ENCODE measurements at regions not wholly inside any gene's neighbourhood (a gene's known extent, or its start where the extent isn't known, plus 50 kb on each side); places are given as distances from the start of the nearest gene placed in this dataset.

DNA sequence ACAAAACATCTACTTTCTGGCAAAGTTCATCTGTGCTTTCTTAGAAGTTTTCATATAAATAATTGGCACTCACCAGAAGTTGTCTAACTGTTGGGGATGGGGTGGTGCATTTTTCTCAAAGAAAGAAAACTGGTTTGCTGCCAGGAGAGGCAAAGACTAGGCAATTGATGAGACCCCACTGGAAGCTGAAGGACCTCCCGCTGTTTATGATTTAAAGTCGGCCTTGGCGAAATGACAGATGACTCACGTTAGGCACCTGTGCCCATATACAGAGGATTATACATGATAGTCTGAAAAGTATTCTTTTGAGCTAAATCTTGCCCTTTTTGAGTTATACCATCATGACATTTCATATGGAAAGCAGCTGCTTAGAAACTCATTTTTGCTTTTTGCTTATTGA is 193.0 kb upstream of the ZFHX3 start:
- H3K4me2 ChIP-seq (ENCODE audit: low read length, poor library complexity, severe bottlenecking): no peak overlapping the region
- no peak overlapping the region for H4K8ac ChIP-seq (ENCODE audit: low read length)
- no peak overlapping the region for H3K27ac ChIP-seq (ENCODE audit: low read length, poor library complexity, severe bottlenecking)
- H3K4me1 ChIP-seq (ENCODE audit: control insufficient read depth, insufficient read depth, low read depth, low read length): no peaks in the 10 kb centered on the region
- no peak overlapping the region for H2AK5ac ChIP-seq (ENCODE audit: low read length, severe bottlenecking)
- no peaks in the 10 kb centered on the region for H3K36me3 ChIP-seq (ENCODE audit: control insufficient read depth in 1 of 2, insufficient read depth in 2 of 2, low read depth in 1 of 2, low read length in 2 of 2)
- H2BK5ac ChIP-seq (ENCODE audit: low read depth, low read length, poor library complexity, severe bottlenecking): no peak overlapping the region
- H3K79me1 ChIP-seq (replicated peaks; ENCODE audit: low read length, poor library complexity, severe bottlenecking): no peaks in the 10 kb centered on the region
- H3K4ac ChIP-seq (ENCODE audit: low read depth in 1 of 2, low read length in 2 of 2): no peak overlapping the region
- no peak overlapping the region for H2AFZ ChIP-seq (ENCODE audit: low read depth, low read length)
- H3K9ac ChIP-seq (ENCODE audit: low read length): no peak overlapping the region
- no peak overlapping the region for H2BK12ac ChIP-seq (ENCODE audit: low read length in 2 of 2)
- H3K4me3 ChIP-seq (ENCODE audit: insufficient read depth in 1 of 2, low read depth in 1 of 2, low read length in 2 of 2): no peak overlapping the region
- H3K27me3 ChIP-seq (ENCODE audit: control insufficient read depth in 1 of 2, insufficient read depth in 1 of 2, low read length in 2 of 2): peaks cover 0 to 28% of the 10 kb centered on the region in 2 experiments
- H3K23ac ChIP-seq (ENCODE audit: low read length in 2 of 2): no peak overlapping the region
- no peak overlapping the region for H3K14ac ChIP-seq (ENCODE audit: low read length in 2 of 2)
- H4K91ac ChIP-seq (ENCODE audit: low read length): no peak overlapping the region
- H3K9me3 ChIP-seq (ENCODE audit: control insufficient read depth, low read length): no peaks in the 10 kb centered on the region
- H2BK120ac ChIP-seq (ENCODE audit: low read depth, low read length): no peak overlapping the region
- WGBS: 94% methylated on average over 2 of the region's 4 CpGs
- H2BK15ac ChIP-seq (ENCODE audit: low read depth, poor library complexity, severe bottlenecking): no peak overlapping the region
- no peak overlapping the region for H3K18ac ChIP-seq (ENCODE audit: low read depth in 1 of 2, low read length in 2 of 2)
- no peak for DNase-seq

DNA sequence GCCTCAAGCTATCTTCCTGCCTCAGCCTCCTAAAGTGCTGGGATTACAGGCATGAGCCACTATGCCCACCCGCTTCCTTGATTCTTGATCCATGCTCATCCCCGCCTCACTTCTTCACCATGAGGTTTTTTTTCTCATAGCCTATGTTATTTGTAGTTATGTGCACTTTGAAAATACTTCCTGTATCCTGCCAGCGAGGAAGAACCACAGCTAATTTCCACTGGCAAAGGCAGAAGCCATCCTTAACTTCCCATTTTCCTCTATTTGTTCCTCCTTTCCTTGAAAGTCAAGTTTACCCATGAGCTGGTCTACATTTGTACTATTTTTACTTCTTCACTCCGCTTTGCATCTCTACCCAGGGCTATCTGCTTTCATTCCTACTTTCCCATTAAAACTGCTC is 189.7 kb upstream of the ZFHX3 start:
- Histone ChIP-seq H3K18ac (ENCODE audit: low read depth in 1 of 2, low read length in 2 of 2) (no peak overlapping the region), H3K4me2 (ENCODE audit: low read length, poor library complexity, severe bottlenecking) (no peak overlapping the region), H3K27ac (ENCODE audit: low read length, poor library complexity, severe bottlenecking) (no peak overlapping the region), H3K27me3 (ENCODE audit: control insufficient read depth in 1 of 2, insufficient read depth in 1 of 2, low read length in 2 of 2) (peaks cover 0 to 26% of the 10 kb centered on the region in 2 experiments), H2BK12ac (ENCODE audit: low read length in 2 of 2) (no peak overlapping the region), H2AK5ac (ENCODE audit: low read length, severe bottlenecking) (no peak overlapping the region), H3K4me1 (ENCODE audit: control insufficient read depth, insufficient read depth, low read depth, low read length) (no peaks in the 10 kb centered on the region), H2BK120ac (ENCODE audit: low read depth, low read length) (no peak overlapping the region), H3K9ac (ENCODE audit: low read length) (no peak overlapping the region), H3K14ac (ENCODE audit: low read length in 2 of 2) (no peak overlapping the region), H3K23ac (ENCODE audit: low read length in 2 of 2) (no peak overlapping the region), H2BK15ac (ENCODE audit: low read depth, poor library complexity, severe bottlenecking) (no peak overlapping the region), H3K4ac (ENCODE audit: low read depth in 1 of 2, low read length in 2 of 2) (no peak overlapping the region), H3K79me1 (replicated peaks; ENCODE audit: low read length, poor library complexity, severe bottlenecking) (no peaks in the 10 kb centered on the region), H3K36me3 (ENCODE audit: control insufficient read depth in 1 of 2, insufficient read depth in 2 of 2, low read depth in 1 of 2, low read length in 2 of 2) (no peaks in the 10 kb centered on the region), H3K4me3 (ENCODE audit: insufficient read depth in 1 of 2, low read depth in 1 of 2, low read length in 2 of 2) (no peak overlapping the region), H4K91ac (ENCODE audit: low read length) (no peak overlapping the region), H2AFZ (ENCODE audit: low read depth, low read length) (no peak overlapping the region), H3K9me3 (ENCODE audit: control insufficient read depth, low read length) (no peaks in the 10 kb centered on the region), H2BK5ac (ENCODE audit: low read depth, low read length, poor library complexity, severe bottlenecking) (no peak overlapping the region), H4K8ac (ENCODE audit: low read length) (no peak overlapping the region)
- no peak for DNase-seq
- WGBS: 77% methylated on average over 2 of the region's 4 CpGs

DNA sequence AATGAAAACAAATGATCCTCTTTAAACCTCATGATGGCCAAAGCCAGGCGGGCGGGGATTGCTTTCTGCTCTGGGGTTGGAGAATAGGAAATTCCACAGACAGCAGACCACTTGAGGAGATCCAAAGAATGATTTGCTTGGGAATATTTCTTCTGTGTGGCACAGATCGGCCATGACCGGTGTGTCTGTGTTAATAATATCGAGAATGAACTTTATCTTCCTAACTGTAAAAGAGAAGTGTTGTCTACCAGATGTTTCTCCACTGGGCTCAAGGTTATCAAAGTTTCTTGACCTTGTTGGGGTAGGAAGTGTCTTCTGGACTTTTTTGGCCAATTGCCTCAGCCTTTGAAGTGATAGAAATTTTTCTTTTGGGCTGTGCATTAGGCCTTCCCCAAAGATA is 186.6 kb upstream of the ZFHX3 start:
- H3K9me3 ChIP-seq (ENCODE audit: control insufficient read depth, low read length): no peaks in the 10 kb centered on the region
- no peak overlapping the region for H2AK5ac ChIP-seq (ENCODE audit: low read length, severe bottlenecking)
- no peaks in the 10 kb centered on the region for H3K36me3 ChIP-seq (ENCODE audit: control insufficient read depth in 1 of 2, insufficient read depth in 2 of 2, low read depth in 1 of 2, low read length in 2 of 2)
- no peak overlapping the region for H2BK12ac ChIP-seq (ENCODE audit: low read length in 2 of 2)
- no peak overlapping the region for H2BK15ac ChIP-seq (ENCODE audit: low read depth, poor library complexity, severe bottlenecking)
- no peak overlapping the region for H3K4me3 ChIP-seq (ENCODE audit: insufficient read depth in 1 of 2, low read depth in 1 of 2, low read length in 2 of 2)
- H3K4me1 ChIP-seq (ENCODE audit: control insufficient read depth, insufficient read depth, low read depth, low read length): no peaks in the 10 kb centered on the region
- no peak overlapping the region for H2BK5ac ChIP-seq (ENCODE audit: low read depth, low read length, poor library complexity, severe bottlenecking)
- no peak overlapping the region for H3K23ac ChIP-seq (ENCODE audit: low read length in 2 of 2)
- 86% methylated on average over 5 of the region's 5 CpGs for WGBS
- H3K4ac ChIP-seq (ENCODE audit: low read depth in 1 of 2, low read length in 2 of 2): no peak overlapping the region
- H2BK120ac ChIP-seq (ENCODE audit: low read depth, low read length): no peak overlapping the region
- H4K91ac ChIP-seq (ENCODE audit: low read length): no peak overlapping the region
- H4K8ac ChIP-seq (ENCODE audit: low read length): no peak overlapping the region
- no peak overlapping the region for H2AFZ ChIP-seq (ENCODE audit: low read depth, low read length)
- H3K79me1 ChIP-seq (replicated peaks; ENCODE audit: low read length, poor library complexity, severe bottlenecking): no peaks in the 10 kb centered on the region
- H3K14ac ChIP-seq (ENCODE audit: low read length in 2 of 2): no peak overlapping the region
- no peak overlapping the region for H3K18ac ChIP-seq (ENCODE audit: low read depth in 1 of 2, low read length in 2 of 2)
- DNase-seq: no peak
- no peak overlapping the region for H3K27ac ChIP-seq (ENCODE audit: low read length, poor library complexity, severe bottlenecking)
- no peak overlapping the region for H3K4me2 ChIP-seq (ENCODE audit: low read length, poor library complexity, severe bottlenecking)
- no peak overlapping the region for H3K9ac ChIP-seq (ENCODE audit: low read length)
- peaks cover 0 to 25% of the 10 kb centered on the region in 2 experiments for H3K27me3 ChIP-seq (ENCODE audit: control insufficient read depth in 1 of 2, insufficient read depth in 1 of 2, low read length in 2 of 2)

DNA sequence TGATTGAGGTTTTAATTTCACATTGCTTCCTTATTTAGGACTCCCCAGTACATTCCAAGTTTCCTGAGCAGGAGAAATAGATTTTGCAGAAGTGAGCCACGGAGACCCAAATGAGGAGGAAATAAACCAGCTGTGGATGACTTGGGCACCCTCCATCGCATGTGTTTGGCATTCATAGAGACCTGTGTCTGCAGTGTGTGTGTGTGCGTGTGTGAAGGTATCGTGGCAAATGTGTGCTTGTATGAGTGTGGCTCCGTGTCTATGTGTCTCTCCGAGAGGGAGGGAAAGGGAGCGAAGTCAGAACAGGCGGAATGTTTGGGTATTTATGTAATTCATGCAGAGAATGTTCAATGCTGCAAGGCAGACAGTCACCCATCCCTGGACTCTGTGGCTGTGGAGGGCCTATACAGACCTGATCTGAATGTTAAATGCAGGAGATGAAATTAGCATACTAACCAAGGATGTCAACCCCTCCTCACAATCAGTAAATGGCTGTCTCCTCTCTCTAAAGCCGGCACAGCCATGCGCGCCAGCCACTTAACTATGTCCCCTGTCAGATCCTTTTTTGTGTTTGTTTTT is 186.0 kb upstream of the ZFHX3 start:
- H3K4ac ChIP-seq (ENCODE audit: low read depth in 1 of 2, low read length in 2 of 2): no peak overlapping the region
- no peaks in the 10 kb centered on the region for H3K36me3 ChIP-seq (ENCODE audit: control insufficient read depth in 1 of 2, insufficient read depth in 2 of 2, low read depth in 1 of 2, low read length in 2 of 2)
- H3K4me1 ChIP-seq (ENCODE audit: control insufficient read depth, insufficient read depth, low read depth, low read length): no peaks in the 10 kb centered on the region
- no peak overlapping the region for H2BK12ac ChIP-seq (ENCODE audit: low read length in 2 of 2)
- no peak overlapping the region for H3K4me3 ChIP-seq (ENCODE audit: insufficient read depth in 1 of 2, low read depth in 1 of 2, low read length in 2 of 2)
- no peak overlapping the region for H3K27ac ChIP-seq (ENCODE audit: low read length, poor library complexity, severe bottlenecking)
- H3K23ac ChIP-seq (ENCODE audit: low read length in 2 of 2): no peak overlapping the region
- H2BK120ac ChIP-seq (ENCODE audit: low read depth, low read length): no peak overlapping the region
- H4K91ac ChIP-seq (ENCODE audit: low read length): no peak overlapping the region
- no peak overlapping the region for H3K4me2 ChIP-seq (ENCODE audit: low read length, poor library complexity, severe bottlenecking)
- H2BK15ac ChIP-seq (ENCODE audit: low read depth, poor library complexity, severe bottlenecking): no peak overlapping the region
- H2AFZ ChIP-seq (ENCODE audit: low read depth, low read length): no peak overlapping the region
- H3K9me3 ChIP-seq (ENCODE audit: control insufficient read depth, low read length): no peaks in the 10 kb centered on the region
- H4K8ac ChIP-seq (ENCODE audit: low read length): no peak overlapping the region
- H3K14ac ChIP-seq (ENCODE audit: low read length in 2 of 2): no peak overlapping the region
- no peak overlapping the region for H3K9ac ChIP-seq (ENCODE audit: low read length)
- H3K18ac ChIP-seq (ENCODE audit: low read depth in 1 of 2, low read length in 2 of 2): no peak overlapping the region
- peaks cover 0 to 25% of the 10 kb centered on the region in 2 experiments for H3K27me3 ChIP-seq (ENCODE audit: control insufficient read depth in 1 of 2, insufficient read depth in 1 of 2, low read length in 2 of 2)
- H2AK5ac ChIP-seq (ENCODE audit: low read length, severe bottlenecking): no peak overlapping the region
- H2BK5ac ChIP-seq (ENCODE audit: low read depth, low read length, poor library complexity, severe bottlenecking): no peak overlapping the region
- WGBS: 88% methylated on average over 11 of the region's 11 CpGs
- no peaks in the 10 kb centered on the region for H3K79me1 ChIP-seq (replicated peaks; ENCODE audit: low read length, poor library complexity, severe bottlenecking)
- DNase-seq: no peak

All from mesenchymal stem cell (in vitro differentiated cells and primary cell).